Testis (tissue), 2 donors: ENCODE measurements at regions not wholly inside any gene's neighbourhood (a gene's known extent, or its start where the extent isn't known, plus 50 kb on each side); places are given as distances from the start of the nearest gene placed in this dataset.
"Not testable (repeated sequence)": the region's sequence is repeated elsewhere in the genome, so short reads cannot be mapped to it uniquely, and the experiment has no call there.

Experiments used
- DNase-seq: peaks from one replicate; pipeline ENCODE4 v3.0.0-alpha.2; 2019
- H3K27ac ChIP-seq, 2 donors: fragments of 200-600 bp; sonication (generic); one replicate each; pipeline ENCODE4 v1.5.1; 2019
- H3K27me3 ChIP-seq: fragments of 200-600 bp; sonication (generic); one replicate; pipeline ENCODE4 v1.5.1; 2019
- H3K36me3 ChIP-seq: fragments of 200-600 bp; sonication (generic); one replicate; pipeline ENCODE4 v1.5.1; 2017; ENCODE audit warnings: low read depth; ENCODE audit errors: missing control alignments
- H3K4me1 ChIP-seq: fragments of 200-600 bp; sonication (generic); one replicate; pipeline ENCODE4 v1.5.1; 2019
- H3K4me3 ChIP-seq, 2 donors: fragments of 200-600 bp; sonication (generic); one replicate each; pipeline ENCODE4 v1.5.1; 2017 to 2019
- H3K9me3 ChIP-seq: fragments of 200-600 bp; sonication (generic); one replicate; pipeline ENCODE4 v1.5.1; 2017
- POLR2A ChIP-seq: fragments of 450-650 bp; IDR thresholded peaks from one replicate; pipeline ENCODE4 v1.6.1; 2017; ENCODE audit warnings: antibody characterized with exemption, mild to moderate bottlenecking, moderate library complexity
- WGBS, 2 donors: methylation state at CpG; one replicate each; pipeline ENCODE4 v1.1.5; 2018; 5-methylcytosine and 5-hydroxymethylcytosine counted together
- intact Hi-C: fragments of 100-400 bp; cut with DNase I; formaldehyde crosslinking; loops from one replicate; pipeline ENCODE4 v1.15.1; 2023; ENCODE audit warnings: low total_unique reads
- TF ChIP-seq, protein P1 (sequence below), 3 experiments: fragments of 450-650 bp in 2 of 3; fragments of 200-600 bp in 1 of 3; sonication (generic) in 1 of 3; IDR thresholded peaks; one replicate each; pipeline ENCODE4 v1.5.1; 2016 to 2019; ENCODE audit warnings: antibody characterized with exemption in 3 of 3, mild to moderate bottlenecking in 2 of 3, moderate library complexity in 1 of 3

DNA sequence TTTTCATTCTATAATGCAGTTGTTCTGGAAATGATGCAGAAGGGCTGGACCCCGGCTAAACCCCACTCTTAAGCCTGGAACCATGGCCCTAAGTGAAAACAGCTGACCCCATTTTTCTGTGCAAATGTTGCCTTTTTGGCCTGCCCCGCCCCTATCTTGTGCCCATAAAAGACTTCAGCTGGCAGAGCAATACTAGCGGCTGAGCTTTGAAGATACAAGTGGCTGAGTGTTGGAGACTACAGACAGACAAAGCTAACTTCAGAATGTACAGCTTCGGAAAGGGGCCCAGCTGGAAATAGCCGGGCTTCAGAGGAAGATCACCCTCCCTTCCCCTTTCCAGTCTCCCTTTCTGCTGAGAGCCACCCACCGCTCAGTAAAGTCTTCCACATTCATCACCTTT, 258.6 kb upstream of the SPTLC3 start:
- 79 to 87% methylated on average over 6 of the region's 6 CpGs for WGBS, 2 donors
- H3K4me3 ChIP-seq = no peak overlapping the region
- intact Hi-C loops = no loop called here
- no peak overlapping the region for H3K27ac ChIP-seq
- H3K9me3 ChIP-seq = no peaks in the 10 kb centered on the region
- no peak for DNase-seq
- H3K27me3 ChIP-seq = no peaks in the 10 kb centered on the region
- no peaks in the 10 kb centered on the region for H3K4me1 ChIP-seq
- TF ChIP-seq POLR2A = no peak
- TF ChIP-seq, protein P1, sequence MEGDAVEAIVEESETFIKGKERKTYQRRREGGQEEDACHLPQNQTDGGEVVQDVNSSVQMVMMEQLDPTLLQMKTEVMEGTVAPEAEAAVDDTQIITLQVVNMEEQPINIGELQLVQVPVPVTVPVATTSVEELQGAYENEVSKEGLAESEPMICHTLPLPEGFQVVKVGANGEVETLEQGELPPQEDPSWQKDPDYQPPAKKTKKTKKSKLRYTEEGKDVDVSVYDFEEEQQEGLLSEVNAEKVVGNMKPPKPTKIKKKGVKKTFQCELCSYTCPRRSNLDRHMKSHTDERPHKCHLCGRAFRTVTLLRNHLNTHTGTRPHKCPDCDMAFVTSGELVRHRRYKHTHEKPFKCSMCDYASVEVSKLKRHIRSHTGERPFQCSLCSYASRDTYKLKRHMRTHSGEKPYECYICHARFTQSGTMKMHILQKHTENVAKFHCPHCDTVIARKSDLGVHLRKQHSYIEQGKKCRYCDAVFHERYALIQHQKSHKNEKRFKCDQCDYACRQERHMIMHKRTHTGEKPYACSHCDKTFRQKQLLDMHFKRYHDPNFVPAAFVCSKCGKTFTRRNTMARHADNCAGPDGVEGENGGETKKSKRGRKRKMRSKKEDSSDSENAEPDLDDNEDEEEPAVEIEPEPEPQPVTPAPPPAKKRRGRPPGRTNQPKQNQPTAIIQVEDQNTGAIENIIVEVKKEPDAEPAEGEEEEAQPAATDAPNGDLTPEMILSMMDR (IDR thresholded peaks at IDR 0.05) = no peak
- no peaks in the 10 kb centered on the region for H3K36me3 ChIP-seq

DNA sequence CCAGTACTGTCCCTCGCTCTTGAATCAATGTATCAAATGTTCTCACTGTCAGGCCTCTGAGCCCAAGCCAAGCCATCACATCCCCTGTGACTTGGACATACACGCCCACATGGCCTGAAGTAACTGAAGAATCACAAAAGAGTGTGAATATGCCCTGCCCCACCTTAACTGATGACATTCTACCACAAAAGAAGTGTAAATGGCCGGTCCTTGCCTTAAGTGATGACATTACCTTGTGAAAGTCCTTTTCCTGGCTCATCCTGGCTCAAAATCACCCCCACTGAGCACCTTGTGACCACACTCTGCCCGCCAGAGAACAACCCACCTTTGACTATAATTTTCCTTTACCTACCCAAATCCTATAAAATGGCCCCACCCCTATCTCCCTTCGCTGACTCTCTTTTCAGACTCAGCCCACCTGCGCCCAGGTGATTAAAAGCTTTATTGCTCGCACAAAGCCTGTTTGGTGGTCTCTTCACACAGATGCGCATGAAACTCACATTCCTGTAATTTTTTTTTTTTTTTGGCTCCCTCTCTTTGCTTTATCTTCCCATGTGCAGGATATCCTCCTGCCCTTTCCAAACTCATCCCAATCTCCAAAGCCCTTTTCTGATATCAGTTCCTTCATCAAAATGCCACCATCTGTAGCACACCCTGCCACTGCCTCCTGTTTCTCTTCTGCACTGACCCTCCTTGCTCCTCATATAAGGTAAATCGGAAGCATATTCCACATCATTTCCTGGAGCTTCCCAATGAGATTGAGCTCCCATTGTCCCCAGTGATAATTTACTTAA, 255.7 kb upstream of the SPTLC3 start:
- DNase-seq, H3K4me3 ChIP-seq, H3K27ac ChIP-seq, H3K27me3 ChIP-seq, intact Hi-C loops, H3K9me3 ChIP-seq, H3K4me1 ChIP-seq, H3K36me3 ChIP-seq: not testable (repeated sequence)
- 92% methylated on average over 9 of the region's 9 CpGs for WGBS, 2 donors

DNA sequence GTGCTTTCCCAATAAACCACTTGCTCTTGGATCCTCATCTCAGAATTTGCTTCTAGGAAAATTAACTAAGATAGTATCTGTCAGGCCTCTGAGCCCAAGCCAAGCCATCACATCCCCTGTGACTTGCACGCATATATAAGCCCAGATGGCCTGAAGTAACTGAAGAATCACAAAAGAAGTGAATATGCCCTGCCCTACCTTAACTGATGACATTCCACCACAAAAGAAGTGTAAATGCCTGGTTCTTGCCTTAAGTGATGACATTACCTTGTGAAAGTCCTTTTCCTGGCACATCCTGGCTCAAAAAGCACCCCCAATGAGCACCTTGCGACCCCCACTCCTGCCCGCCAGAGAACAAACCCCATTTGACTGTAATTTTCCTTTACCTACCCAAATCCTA, 255.0 kb upstream of the SPTLC3 start:
- H3K4me3 ChIP-seq, H3K27ac ChIP-seq, H3K36me3 ChIP-seq, H3K27me3 ChIP-seq, DNase-seq, intact Hi-C loops, H3K4me1 ChIP-seq, H3K9me3 ChIP-seq: not testable (repeated sequence)
- WGBS, 2 donors = 89 to 100% methylated on average over 3 of the region's 3 CpGs

DNA sequence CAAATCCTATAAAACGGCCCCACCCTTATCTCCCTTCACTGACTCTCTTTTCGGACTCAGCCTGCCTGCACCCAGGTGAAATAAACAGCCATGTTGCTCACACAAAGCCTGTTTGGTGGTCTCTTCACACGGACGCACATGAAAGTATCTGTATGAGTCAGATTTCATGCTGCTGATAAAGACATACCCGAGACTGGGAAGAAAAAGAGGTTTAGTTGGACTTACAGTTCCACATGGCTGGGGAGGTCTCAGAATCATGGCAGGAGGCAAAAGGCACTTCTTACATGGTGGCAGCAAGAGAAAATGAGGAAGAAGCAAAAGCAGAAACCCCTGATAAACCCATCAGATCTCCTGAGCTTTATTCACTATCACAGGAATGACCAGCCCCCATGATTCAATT, 249.3 kb upstream of the SPTLC3 start:
- H3K4me3 ChIP-seq, H3K27me3 ChIP-seq, H3K9me3 ChIP-seq, H3K36me3 ChIP-seq, H3K4me1 ChIP-seq, DNase-seq, H3K27ac ChIP-seq, intact Hi-C loops: not testable (repeated sequence)
- WGBS, 2 donors = 92 to 95% methylated on average over 4 to 5 of the region's 5 CpGs

DNA sequence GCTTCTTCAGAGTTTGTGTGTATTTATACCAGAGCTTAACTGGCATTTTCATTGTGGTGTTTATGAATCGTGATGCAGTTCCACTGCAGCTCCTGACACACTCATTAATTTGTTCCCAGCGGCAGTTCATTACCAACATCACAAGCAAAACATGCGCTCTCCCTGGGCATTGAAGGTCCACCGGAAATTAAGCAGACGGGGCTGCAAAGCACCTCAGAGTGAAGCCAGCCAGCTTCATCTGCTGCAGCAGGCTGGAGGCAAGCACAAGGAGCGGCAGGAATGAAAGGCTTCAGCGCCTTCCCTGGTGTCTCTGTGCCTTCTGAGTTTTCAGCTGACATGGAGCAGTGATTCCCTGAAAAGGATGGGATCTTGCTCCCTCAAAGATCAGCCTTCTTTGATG, 246.0 kb upstream of the SPTLC3 start:
- Histone ChIP-seq H3K27me3 (no peaks in the 10 kb centered on the region), H3K9me3 (no peaks in the 10 kb centered on the region), H3K27ac (no peak overlapping the region), H3K4me1 (no peaks in the 10 kb centered on the region), H3K4me3 (no peak overlapping the region), H3K36me3 (no peaks in the 10 kb centered on the region)
- WGBS, 2 donors = 31 to 54% methylated on average over 7 of the region's 7 CpGs
- intact Hi-C loops = no loop called here
- DNase-seq = peak; percentile 21
- TF ChIP-seq, protein P1 (IDR thresholded peaks at IDR 0.05) = no peak
- no peak for TF ChIP-seq POLR2A

DNA sequence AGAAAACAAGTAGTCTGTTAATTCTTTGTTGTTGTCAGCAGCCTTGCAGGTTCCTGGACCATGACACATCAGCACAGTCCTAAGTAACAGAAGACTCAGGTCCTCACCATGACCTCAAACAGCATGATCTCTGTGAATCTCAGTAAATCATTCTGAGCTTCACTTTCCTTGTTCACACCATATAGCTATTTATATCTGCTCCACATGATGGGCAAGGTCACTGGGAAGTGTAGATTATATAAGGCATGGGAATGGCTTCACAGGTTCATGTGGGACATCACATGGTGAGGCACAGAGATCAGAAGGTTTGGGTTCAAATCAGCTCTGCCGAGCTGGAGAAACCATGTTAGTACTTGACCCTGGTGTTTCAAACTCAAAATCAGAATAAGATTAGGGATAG, 245.4 kb upstream of the SPTLC3 start:
- Histone ChIP-seq H3K36me3 (no peaks in the 10 kb centered on the region), H3K4me3 (no peak overlapping the region), H3K9me3 (no peaks in the 10 kb centered on the region), H3K27ac (no peak overlapping the region), H3K27me3 (no peaks in the 10 kb centered on the region), H3K4me1 (no peaks in the 10 kb centered on the region)
- no peak for DNase-seq
- TF ChIP-seq, protein P1 (IDR thresholded peaks at IDR 0.05) = no peak
- no peak for TF ChIP-seq POLR2A
- intact Hi-C loops = no loop called here
- 65 to 75% methylated on average over 1 of the region's 1 CpG for WGBS, 2 donors
